SK-N-SH treated with all-trans-retinoic acid at 6 μM for 48 hours (cell line): ENCODE measurements at regions not wholly inside any gene's neighbourhood (a gene's known extent, or its start where the extent isn't known, plus 50 kb on each side); places are given as distances from the start of the nearest gene placed in this dataset.

ENCODE experiments used
- ARNTL ChIP-seq: fragments of 450-650 bp; formaldehyde crosslinking; IDR thresholded peaks from 2 replicates; pipeline ENCODE4 v1.5.0; 2020; ENCODE audit warnings: low read depth, mild to moderate bottlenecking, moderate library complexity, borderline replicate concordance
- CSDC2 ChIP-seq: fragments of 250-450 bp; sonication (Bioruptor Pico); IDR thresholded peaks from 2 replicates; pipeline ENCODE4 v1.5.0; 2020; ENCODE audit warnings: mild to moderate bottlenecking, moderate library complexity
- GLIS3 ChIP-seq: fragments of 250-450 bp; sonication (Bioruptor Pico); IDR thresholded peaks from 2 replicates; pipeline ENCODE4 v1.5.0; 2020; ENCODE audit warnings: mild to moderate bottlenecking, moderate library complexity
- PPARA ChIP-seq: fragments of 250-450 bp; sonication (Bioruptor Pico); IDR thresholded peaks from 2 replicates; pipeline ENCODE4 v1.5.0; 2020; ENCODE audit warnings: mild to moderate bottlenecking, borderline replicate concordance
- RARB ChIP-seq: fragments of 250-450 bp; sonication (Bioruptor Pico); IDR thresholded peaks from 2 replicates; pipeline ENCODE4 v1.8.0; 2021; ENCODE audit warnings: mild to moderate bottlenecking, moderate library complexity
- TCF4 ChIP-seq: fragments of 250-450 bp; sonication (Bioruptor Pico); IDR thresholded peaks from 2 replicates; pipeline ENCODE4 v1.8.0; 2021; ENCODE audit warnings: mild to moderate bottlenecking, moderate library complexity, borderline replicate concordance
- TOX ChIP-seq: fragments of 250-450 bp; sonication (Bioruptor Pico); IDR thresholded peaks from 2 replicates; pipeline ENCODE4 v1.8.0; 2021; ENCODE audit warnings: mild to moderate bottlenecking, moderate library complexity, borderline replicate concordance
- ZC3H10 ChIP-seq: fragments of 250-450 bp; sonication (Bioruptor Pico); IDR thresholded peaks from 2 replicates; pipeline ENCODE4 v1.5.1; 2021; ENCODE audit warnings: mild to moderate bottlenecking, moderate library complexity
- ZFP3 ChIP-seq: fragments of 250-450 bp; sonication (Bioruptor Pico); IDR thresholded peaks from 2 replicates; pipeline ENCODE4 v1.5.0; 2020; ENCODE audit warnings: mild to moderate bottlenecking, moderate library complexity
- ZFP30 ChIP-seq: fragments of 450-650 bp; formaldehyde crosslinking; IDR thresholded peaks from 2 replicates; pipeline ENCODE4 v1.5.0; 2022; ENCODE audit warnings: mild to moderate bottlenecking, moderate library complexity
- ZNF8 ChIP-seq: fragments of 450-650 bp; formaldehyde crosslinking; IDR thresholded peaks from 2 replicates; pipeline ENCODE4 v1.5.0; 2020; ENCODE audit warnings: mild to moderate bottlenecking, moderate library complexity
- TF ChIP-seq, protein P1 (sequence below): fragments of 250-450 bp; sonication (Bioruptor Pico); IDR thresholded peaks from 2 replicates; pipeline ENCODE4 v1.8.0; 2020; ENCODE audit warnings: mild to moderate bottlenecking, moderate library complexity, borderline replicate concordance
- TF ChIP-seq, protein P2 (sequence below): fragments of 250-450 bp; sonication (Bioruptor Pico); IDR thresholded peaks from 2 replicates; pipeline ENCODE4 v1.5.0; 2020; ENCODE audit warnings: mild to moderate bottlenecking, moderate library complexity
- TF ChIP-seq, protein P3 (sequence below): fragments of 250-450 bp; sonication (Bioruptor Pico); IDR thresholded peaks from 2 replicates; pipeline ENCODE4 v1.5.1; 2020; ENCODE audit warnings: low read depth, mild to moderate bottlenecking, moderate library complexity

DNA sequence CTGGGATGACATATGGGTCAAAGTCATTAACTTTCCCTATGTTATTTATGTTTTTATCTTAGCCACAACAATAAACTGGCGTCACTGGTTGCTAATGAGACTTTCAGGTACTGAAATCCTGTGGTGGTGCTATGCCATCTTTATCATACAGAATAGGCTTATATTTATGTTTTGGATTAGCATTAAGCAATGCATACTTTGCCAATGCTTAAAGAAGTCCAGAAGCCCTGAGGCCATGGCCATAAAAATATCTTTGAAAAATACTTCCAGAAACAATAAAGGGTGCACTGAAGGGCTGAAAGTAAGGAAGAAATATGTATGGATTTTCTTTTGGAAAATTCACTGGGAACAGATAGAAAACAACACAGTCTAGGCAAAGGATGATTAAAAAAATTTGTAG lies 304.6 kb upstream of the SLC10A2 start:
- TF ChIP-seq, protein P1, sequence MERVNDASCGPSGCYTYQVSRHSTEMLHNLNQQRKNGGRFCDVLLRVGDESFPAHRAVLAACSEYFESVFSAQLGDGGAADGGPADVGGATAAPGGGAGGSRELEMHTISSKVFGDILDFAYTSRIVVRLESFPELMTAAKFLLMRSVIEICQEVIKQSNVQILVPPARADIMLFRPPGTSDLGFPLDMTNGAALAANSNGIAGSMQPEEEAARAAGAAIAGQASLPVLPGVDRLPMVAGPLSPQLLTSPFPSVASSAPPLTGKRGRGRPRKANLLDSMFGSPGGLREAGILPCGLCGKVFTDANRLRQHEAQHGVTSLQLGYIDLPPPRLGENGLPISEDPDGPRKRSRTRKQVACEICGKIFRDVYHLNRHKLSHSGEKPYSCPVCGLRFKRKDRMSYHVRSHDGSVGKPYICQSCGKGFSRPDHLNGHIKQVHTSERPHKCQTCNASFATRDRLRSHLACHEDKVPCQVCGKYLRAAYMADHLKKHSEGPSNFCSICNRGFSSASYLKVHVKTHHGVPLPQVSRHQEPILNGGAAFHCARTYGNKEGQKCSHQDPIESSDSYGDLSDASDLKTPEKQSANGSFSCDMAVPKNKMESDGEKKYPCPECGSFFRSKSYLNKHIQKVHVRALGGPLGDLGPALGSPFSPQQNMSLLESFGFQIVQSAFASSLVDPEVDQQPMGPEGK, result no peak
- TF ChIP-seq ZC3H10 (CRISPR knock-in tag), result no peak
- TF ChIP-seq CSDC2 (CRISPR knock-in tag), result no peak
- TF ChIP-seq, protein P2, sequence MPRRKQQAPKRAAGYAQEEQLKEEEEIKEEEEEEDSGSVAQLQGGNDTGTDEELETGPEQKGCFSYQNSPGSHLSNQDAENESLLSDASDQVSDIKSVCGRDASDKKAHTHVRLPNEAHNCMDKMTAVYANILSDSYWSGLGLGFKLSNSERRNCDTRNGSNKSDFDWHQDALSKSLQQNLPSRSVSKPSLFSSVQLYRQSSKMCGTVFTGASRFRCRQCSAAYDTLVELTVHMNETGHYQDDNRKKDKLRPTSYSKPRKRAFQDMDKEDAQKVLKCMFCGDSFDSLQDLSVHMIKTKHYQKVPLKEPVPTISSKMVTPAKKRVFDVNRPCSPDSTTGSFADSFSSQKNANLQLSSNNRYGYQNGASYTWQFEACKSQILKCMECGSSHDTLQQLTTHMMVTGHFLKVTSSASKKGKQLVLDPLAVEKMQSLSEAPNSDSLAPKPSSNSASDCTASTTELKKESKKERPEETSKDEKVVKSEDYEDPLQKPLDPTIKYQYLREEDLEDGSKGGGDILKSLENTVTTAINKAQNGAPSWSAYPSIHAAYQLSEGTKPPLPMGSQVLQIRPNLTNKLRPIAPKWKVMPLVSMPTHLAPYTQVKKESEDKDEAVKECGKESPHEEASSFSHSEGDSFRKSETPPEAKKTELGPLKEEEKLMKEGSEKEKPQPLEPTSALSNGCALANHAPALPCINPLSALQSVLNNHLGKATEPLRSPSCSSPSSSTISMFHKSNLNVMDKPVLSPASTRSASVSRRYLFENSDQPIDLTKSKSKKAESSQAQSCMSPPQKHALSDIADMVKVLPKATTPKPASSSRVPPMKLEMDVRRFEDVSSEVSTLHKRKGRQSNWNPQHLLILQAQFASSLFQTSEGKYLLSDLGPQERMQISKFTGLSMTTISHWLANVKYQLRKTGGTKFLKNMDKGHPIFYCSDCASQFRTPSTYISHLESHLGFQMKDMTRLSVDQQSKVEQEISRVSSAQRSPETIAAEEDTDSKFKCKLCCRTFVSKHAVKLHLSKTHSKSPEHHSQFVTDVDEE (CRISPR knock-in tag), result no peak
- no peak for TF ChIP-seq TCF4 (CRISPR knock-in tag)
- TF ChIP-seq GLIS3 (CRISPR knock-in tag), result no peak
- no peak for TF ChIP-seq ZFP30 (CRISPR knock-in tag)
- no peak for TF ChIP-seq ARNTL (CRISPR knock-in tag)
- TF ChIP-seq ZNF8 (CRISPR knock-in tag), result no peak
- TF ChIP-seq, protein P3, sequence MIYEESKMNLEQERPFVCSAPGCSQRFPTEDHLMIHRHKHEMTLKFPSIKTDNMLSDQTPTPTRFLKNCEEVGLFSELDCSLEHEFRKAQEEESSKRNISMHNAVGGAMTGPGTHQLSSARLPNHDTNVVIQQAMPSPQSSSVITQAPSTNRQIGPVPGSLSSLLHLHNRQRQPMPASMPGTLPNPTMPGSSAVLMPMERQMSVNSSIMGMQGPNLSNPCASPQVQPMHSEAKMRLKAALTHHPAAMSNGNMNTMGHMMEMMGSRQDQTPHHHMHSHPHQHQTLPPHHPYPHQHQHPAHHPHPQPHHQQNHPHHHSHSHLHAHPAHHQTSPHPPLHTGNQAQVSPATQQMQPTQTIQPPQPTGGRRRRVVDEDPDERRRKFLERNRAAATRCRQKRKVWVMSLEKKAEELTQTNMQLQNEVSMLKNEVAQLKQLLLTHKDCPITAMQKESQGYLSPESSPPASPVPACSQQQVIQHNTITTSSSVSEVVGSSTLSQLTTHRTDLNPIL, result no peak
- no peak for TF ChIP-seq ZFP3 (CRISPR knock-in tag)
- TF ChIP-seq TOX, result no peak
- TF ChIP-seq PPARA, result no peak
- TF ChIP-seq RARB, result no peak
